Trophoblast cell (in vitro differentiated cells and primary cell): ENCODE measurements at regions not wholly inside any gene's neighbourhood (a gene's known extent, or its start where the extent isn't known, plus 50 kb on each side); places are given as distances from the start of the nearest gene placed in this dataset.

Experiments used
- DNase-seq, 2 donors: peaks; one replicate each; pipeline ENCODE4 v3.0.0-alpha.2; 2016
- H2AFZ ChIP-seq: 2 replicates; pipeline ENCODE4 v1.6.1; 2013; ENCODE audit warnings: low read length, moderate library complexity, mild to moderate bottlenecking; ENCODE audit not compliant: insufficient read depth, poor library complexity
- H2AK5ac ChIP-seq: 2 replicates; pipeline ENCODE4 v1.6.1; 2013; ENCODE audit warnings: mild to moderate bottlenecking, low read length
- H2BK120ac ChIP-seq: 2 replicates; pipeline ENCODE4 v1.6.1; 2013; ENCODE audit warnings: low read length, mild to moderate bottlenecking, moderate library complexity; ENCODE audit not compliant: insufficient read depth, poor library complexity
- H2BK12ac ChIP-seq: 2 replicates; pipeline ENCODE4 v1.6.1; 2013; ENCODE audit warnings: mild to moderate bottlenecking, low read length, moderate library complexity
- H2BK5ac ChIP-seq: 2 replicates; pipeline ENCODE4 v1.6.1; 2013; ENCODE audit warnings: low read length, low read depth, moderate library complexity, mild to moderate bottlenecking; ENCODE audit not compliant: poor library complexity
- H3K14ac ChIP-seq: 2 replicates; pipeline ENCODE4 v1.6.1; 2013; ENCODE audit warnings: mild to moderate bottlenecking, low read length
- H3K18ac ChIP-seq: 2 replicates; pipeline ENCODE4 v1.6.1; 2013; ENCODE audit warnings: mild to moderate bottlenecking, low read length
- H3K23ac ChIP-seq: 2 replicates; pipeline ENCODE4 v1.6.1; 2013; ENCODE audit warnings: low read length
- H3K27ac ChIP-seq: 2 replicates; pipeline ENCODE4 v1.5.1; 2013; ENCODE audit warnings: low read depth, mild to moderate bottlenecking, inconsistent platforms, low read length, moderate library complexity
- H3K27me3 ChIP-seq: 2 replicates; pipeline ENCODE4 v1.6.1; 2013; ENCODE audit warnings: inconsistent platforms, mild to moderate bottlenecking, low read length, moderate library complexity; ENCODE audit not compliant: insufficient read depth
- H3K36me3 ChIP-seq, 2 experiments: 1 replicate in 1 of 2; 2 replicates in 1 of 2; pipeline ENCODE4 v1.6.1; 2013; ENCODE audit warnings: low read length in 2 of 2, mild to moderate bottlenecking in 2 of 2, moderate library complexity in 1 of 2; ENCODE audit not compliant: insufficient read depth in 2 of 2, control insufficient read depth in 1 of 2
- H3K4ac ChIP-seq: 2 replicates; pipeline ENCODE4 v1.6.1; 2013; ENCODE audit warnings: low read depth, mild to moderate bottlenecking, low read length, moderate library complexity
- H3K4me1 ChIP-seq, 2 experiments: 1 replicate in 1 of 2; 2 replicates in 1 of 2; pipeline ENCODE4 v1.6.1; 2013; ENCODE audit warnings: low read length in 2 of 2, mild to moderate bottlenecking in 2 of 2, moderate library complexity in 1 of 2; ENCODE audit not compliant: insufficient read depth in 2 of 2, control insufficient read depth in 1 of 2
- H3K4me2 ChIP-seq: 2 replicates; pipeline ENCODE4 v1.6.1; 2013; ENCODE audit warnings: inconsistent platforms, mild to moderate bottlenecking, low read length, moderate library complexity
- H3K4me3 ChIP-seq: 2 replicates; pipeline ENCODE4 v1.5.1; 2013; ENCODE audit warnings: mild to moderate bottlenecking, low read depth, low read length, inconsistent platforms
- H3K79me1 ChIP-seq: one replicate; pipeline ENCODE4 v1.6.1; 2013; ENCODE audit warnings: low read length
- H3K79me2 ChIP-seq: 2 replicates; pipeline ENCODE4 v1.6.1; 2013; ENCODE audit warnings: low read length, mild to moderate bottlenecking; ENCODE audit not compliant: control insufficient read depth, insufficient read depth, poor library complexity
- H3K9ac ChIP-seq: 2 replicates; pipeline ENCODE4 v1.6.1; 2013; ENCODE audit warnings: mild to moderate bottlenecking, low read length
- H3K9me3 ChIP-seq: 2 replicates; pipeline ENCODE4 v1.6.1; 2013; ENCODE audit warnings: low read depth, mild to moderate bottlenecking, control low read depth, inconsistent platforms, low read length; ENCODE audit not compliant: insufficient read depth
- H4K12ac ChIP-seq: 2 replicates; pipeline ENCODE4 v1.6.1; 2013; ENCODE audit warnings: low read depth, mild to moderate bottlenecking, low read length, moderate library complexity
- H4K8ac ChIP-seq: 2 replicates; pipeline ENCODE4 v1.6.1; 2013; ENCODE audit warnings: low read depth, mild to moderate bottlenecking, low read length, moderate library complexity
- H4K91ac ChIP-seq: one replicate; pipeline ENCODE4 v1.6.1; 2013; ENCODE audit warnings: low read depth, mild to moderate bottlenecking, low read length, moderate library complexity
- WGBS: extraction: QIAGEN DNeasy Blood & Tissue Kit; methylation state at CpG from one replicate; pipeline ENCODE4 v1.1.7; 2013; ENCODE audit warnings: missing lambda C conversion rate; ENCODE audit not compliant: insufficient read length, insufficient coverage; ENCODE audit errors: extremely low coverage; 5-methylcytosine and 5-hydroxymethylcytosine counted together

- no peak overlapping the region for H2AK5ac ChIP-seq
- no peak for DNase-seq
Measured at GRCh38 chr5:4523038-4523437, 617.1 kb upstream of the ADAMTS16 start.

GRCh38 chr5:4531756-4532704, 608.1 kb upstream of the ADAMTS16 start:
- no peak overlapping the region for H3K4me3 ChIP-seq
- H2BK12ac ChIP-seq, result no peak overlapping the region
- no peak overlapping the region for H4K12ac ChIP-seq
- H3K4me1 ChIP-seq, result peaks cover 6 to 7% of the 10 kb centered on the region in 2 experiments
- no peak overlapping the region for H3K18ac ChIP-seq
- no peak overlapping the region for H3K14ac ChIP-seq
- no peak overlapping the region for H4K91ac ChIP-seq
- H3K9ac ChIP-seq, result no peak overlapping the region
- no peaks in the 10 kb centered on the region for H3K79me1 ChIP-seq
- H4K8ac ChIP-seq, result no peak overlapping the region
- no peak overlapping the region for H2BK120ac ChIP-seq
- no peaks in the 10 kb centered on the region for H3K27me3 ChIP-seq
- H3K79me2 ChIP-seq, result no peaks in the 10 kb centered on the region
- H3K27ac ChIP-seq, result no peak overlapping the region
- no peak overlapping the region for H2AFZ ChIP-seq
- no peak overlapping the region for H2AK5ac ChIP-seq
- H3K9me3 ChIP-seq, result no peaks in the 10 kb centered on the region
- peak overlapping the region; percentile 25 for H3K4me2 ChIP-seq
- H3K36me3 ChIP-seq, result no peaks in the 10 kb centered on the region
- no peak overlapping the region for H2BK5ac ChIP-seq
- no peak overlapping the region for H3K23ac ChIP-seq
- no peak for DNase-seq
- H3K4ac ChIP-seq, result no peak overlapping the region
- no CpG with 5 or more reads among the region's 10 CpGs for WGBS

More at GRCh38 chr5:4523038-4523437, 617.1 kb upstream of the ADAMTS16 start:
- no CpG with 5 or more reads among the region's 6 CpGs for WGBS
- H3K14ac ChIP-seq, result no peak overlapping the region
- no peaks in the 10 kb centered on the region for H3K36me3 ChIP-seq
- no peak overlapping the region for H3K23ac ChIP-seq
- H2BK120ac ChIP-seq, result no peak overlapping the region
- H3K4me2 ChIP-seq, result no peak overlapping the region
- no peak overlapping the region for H2BK12ac ChIP-seq
- no peak overlapping the region for H3K4ac ChIP-seq
- H2BK5ac ChIP-seq, result no peak overlapping the region
- H3K4me1 ChIP-seq, result no peaks in the 10 kb centered on the region
- no peaks in the 10 kb centered on the region for H3K79me1 ChIP-seq
- H3K79me2 ChIP-seq, result no peaks in the 10 kb centered on the region
- H3K4me3 ChIP-seq, result no peak overlapping the region
- H4K12ac ChIP-seq, result no peak overlapping the region
- no peak overlapping the region for H3K9ac ChIP-seq
- no peaks in the 10 kb centered on the region for H3K9me3 ChIP-seq
- H2AFZ ChIP-seq, result no peak overlapping the region
- no peak overlapping the region for H4K8ac ChIP-seq
- no peak overlapping the region for H4K91ac ChIP-seq
- no peak overlapping the region for H3K27ac ChIP-seq
- no peaks in the 10 kb centered on the region for H3K27me3 ChIP-seq
- no peak overlapping the region for H3K18ac ChIP-seq

GRCh38 chr5:4532705-4533080, 607.4 kb upstream of the ADAMTS16 start:
- Histone ChIP-seq H4K91ac (no peak overlapping the region), H2BK5ac (no peak overlapping the region), H3K4ac (no peak overlapping the region), H2AK5ac (no peak overlapping the region), H2AFZ (no peak overlapping the region), H4K8ac (no peak overlapping the region), H3K36me3 (no peaks in the 10 kb centered on the region), H3K27ac (no peak overlapping the region), H3K18ac (no peak overlapping the region), H3K4me3 (no peak overlapping the region), H3K79me1 (no peaks in the 10 kb centered on the region), H3K14ac (no peak overlapping the region), H3K4me1 (peaks cover 6 to 7% of the 10 kb centered on the region in 2 experiments), H3K9ac (no peak overlapping the region), H3K4me2 (no peak overlapping the region), H3K9me3 (no peaks in the 10 kb centered on the region), H4K12ac (no peak overlapping the region), H3K23ac (no peak overlapping the region), H2BK120ac (no peak overlapping the region), H3K79me2 (no peaks in the 10 kb centered on the region), H3K27me3 (no peaks in the 10 kb centered on the region), H2BK12ac (no peak overlapping the region)
- DNase-seq, result no peak
- no CpG with 5 or more reads among the region's 6 CpGs for WGBS

GRCh38 chr5:4533457-4534105, 606.5 kb upstream of the ADAMTS16 start:
- Histone ChIP-seq H3K9ac (no peak overlapping the region), H3K4me3 (no peak overlapping the region), H2BK120ac (no peak overlapping the region), H2AK5ac (no peak overlapping the region), H4K91ac (no peak overlapping the region), H3K14ac (no peak overlapping the region), H3K27ac (no peak overlapping the region), H2BK12ac (no peak overlapping the region), H3K23ac (no peak overlapping the region), H4K8ac (no peak overlapping the region), H4K12ac (no peak overlapping the region), H3K79me1 (no peaks in the 10 kb centered on the region), H2AFZ (no peak overlapping the region), H3K4me2 (no peak overlapping the region), H3K4ac (no peak overlapping the region), H2BK5ac (no peak overlapping the region), H3K9me3 (no peaks in the 10 kb centered on the region), H3K27me3 (no peaks in the 10 kb centered on the region), H3K18ac (no peak overlapping the region), H3K4me1 (peaks cover 6 to 7% of the 10 kb centered on the region in 2 experiments), H3K79me2 (no peaks in the 10 kb centered on the region), H3K36me3 (no peaks in the 10 kb centered on the region)
- no peak for DNase-seq
- WGBS, result no CpG with 5 or more reads among the region's 3 CpGs
